Right renal cortex interstitium (tissue), 3 donors: ENCODE measurements at regions not wholly inside any gene's neighbourhood (a gene's known extent, or its start where the extent isn't known, plus 50 kb on each side); places are given as distances from the start of the nearest gene placed in this dataset.

Source experiments
- DNase-seq, 3 donors: peaks; one replicate each; pipeline ENCODE4 v3.0.0-alpha.2; 2013; ENCODE audit warnings: low read depth in 3 of 3, low spot score in 2 of 3

- no peak for DNase-seq
These were observed 140.1 kb upstream of the ASB18 start for GRCh38 chr2:236404346-236404745.

- no peak for DNase-seq
These were observed 141.2 kb upstream of the ASB18 start for GRCh38 chr2:236405357-236405756.

- no peak for DNase-seq
These were observed 143.9 kb upstream of the ASB18 start for GRCh38 chr2:236408090-236408489.

- no peak for DNase-seq
These were observed 144.6 kb upstream of the ASB18 start for GRCh38 chr2:236408786-236409185.

- no peak for DNase-seq
These were observed 151.7 kb upstream of the ASB18 start for GRCh38 chr2:236415684-236416444.

GRCh38 chr2:236417150-236417549, 152.5 kb upstream of the ACKR3 start:
- DNase-seq = peak; percentile 23 to 69 (median 42)

DNA sequence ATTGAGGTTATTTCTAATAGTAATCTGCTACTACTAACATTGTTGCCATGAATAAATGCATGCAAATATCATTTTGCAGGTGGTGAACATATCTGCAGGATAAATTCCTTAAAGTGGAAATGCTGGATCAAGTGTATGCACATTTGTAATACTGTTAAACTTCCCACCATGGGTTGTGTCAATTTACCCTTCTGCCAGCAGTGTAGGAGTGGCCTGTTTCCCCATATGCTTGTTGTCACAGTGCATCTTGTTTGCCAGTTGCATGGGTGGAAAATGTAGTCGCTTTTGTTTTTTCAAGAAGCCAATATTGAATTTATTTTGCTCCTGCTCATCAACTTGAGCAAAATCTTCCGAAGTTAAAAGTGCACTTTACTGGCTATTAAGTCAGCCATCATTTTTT, 139.0 kb upstream of the ACKR3 start:
- no peak for DNase-seq

- no peak for DNase-seq
These were observed 135.0 kb upstream of the ACKR3 start for GRCh38 chr2:236434593-236434992.

GRCh38 chr2:236440110-236440881, 129.3 kb upstream of the ACKR3 start:
- DNase-seq = no peak

GRCh38 chr2:236444187-236444586, 125.4 kb upstream of the ACKR3 start:
- no peak for DNase-seq

GRCh38 chr2:236445678-236446077, 123.9 kb upstream of the ACKR3 start:
- no peak for DNase-seq

DNA sequence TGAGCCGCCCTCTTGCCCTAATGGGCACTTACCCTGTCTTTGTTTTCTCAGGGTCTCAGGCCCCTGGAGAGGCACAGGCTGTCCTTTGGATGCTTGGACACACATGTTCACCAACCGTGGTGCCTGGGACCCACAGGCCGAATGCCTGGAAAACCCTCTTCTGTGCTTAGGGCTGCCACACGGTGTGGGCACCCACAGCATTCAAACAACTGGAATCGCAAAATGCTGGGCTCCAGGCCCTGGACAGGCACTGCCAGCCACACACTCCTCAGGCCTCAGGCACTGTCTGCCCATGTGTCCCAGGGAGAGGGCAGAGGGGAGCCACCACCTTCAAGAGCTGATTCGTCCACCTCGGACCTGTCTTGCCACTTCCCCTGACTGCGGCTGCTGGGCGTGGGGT, 123.1 kb upstream of the ACKR3 start:
- no peak for DNase-seq

DNA sequence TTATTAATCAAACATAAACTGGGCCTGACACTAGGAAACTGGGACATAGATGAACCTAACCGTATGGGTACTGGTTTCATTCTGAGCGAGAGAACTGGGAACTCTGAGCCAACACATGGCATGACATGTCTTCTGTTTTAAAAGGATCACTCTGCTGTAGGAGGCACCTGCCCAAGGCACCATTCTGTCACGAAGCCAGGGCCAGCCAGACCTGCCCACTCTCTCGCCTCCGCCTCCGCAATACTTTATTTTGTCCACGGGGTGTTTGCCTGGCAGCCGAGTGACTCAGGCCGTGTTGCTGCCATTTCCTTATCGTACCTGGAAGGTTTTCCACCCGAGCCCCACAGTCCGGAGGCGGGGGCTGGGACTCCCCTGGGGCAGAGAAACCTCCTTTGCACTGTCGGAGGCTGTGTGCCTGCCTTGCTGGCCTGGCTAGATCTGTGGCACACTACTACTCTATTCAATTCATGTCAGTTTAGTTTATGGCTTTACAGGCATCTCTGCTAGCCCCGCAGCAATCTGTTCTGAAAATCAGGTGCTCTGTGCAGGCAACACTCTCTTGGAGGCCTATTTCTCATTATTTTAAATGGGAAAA, 120.4 kb upstream of the ACKR3 start:
- no peak for DNase-seq

- peak in 1 of 3 donors; percentile 12 for DNase-seq
These were observed 117.4 kb upstream of the ACKR3 start for GRCh38 chr2:236452238-236452637.

DNA sequence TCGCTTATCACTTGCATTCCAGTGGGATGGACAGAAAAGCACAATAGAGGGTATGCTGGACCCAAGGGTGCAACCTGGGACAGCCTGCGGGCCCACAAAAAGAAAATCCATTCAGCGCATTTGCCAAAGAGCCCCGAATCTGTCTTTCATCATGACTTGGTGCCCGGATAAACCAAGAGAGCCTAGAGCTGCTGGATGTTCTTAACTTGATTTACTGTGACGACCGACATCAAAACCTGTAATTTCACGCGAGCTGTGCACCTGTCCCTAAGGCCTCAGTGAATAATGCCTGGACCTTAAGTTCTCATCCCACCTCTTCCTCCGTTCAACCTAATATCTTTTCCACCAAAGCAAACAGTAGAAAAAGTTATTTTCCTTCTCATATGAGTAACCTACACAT, 115.5 kb upstream of the ACKR3 start:
- no peak for DNase-seq

GRCh38 chr2:236459393-236459792, 110.2 kb upstream of the ACKR3 start:
- DNase-seq = no peak

DNA sequence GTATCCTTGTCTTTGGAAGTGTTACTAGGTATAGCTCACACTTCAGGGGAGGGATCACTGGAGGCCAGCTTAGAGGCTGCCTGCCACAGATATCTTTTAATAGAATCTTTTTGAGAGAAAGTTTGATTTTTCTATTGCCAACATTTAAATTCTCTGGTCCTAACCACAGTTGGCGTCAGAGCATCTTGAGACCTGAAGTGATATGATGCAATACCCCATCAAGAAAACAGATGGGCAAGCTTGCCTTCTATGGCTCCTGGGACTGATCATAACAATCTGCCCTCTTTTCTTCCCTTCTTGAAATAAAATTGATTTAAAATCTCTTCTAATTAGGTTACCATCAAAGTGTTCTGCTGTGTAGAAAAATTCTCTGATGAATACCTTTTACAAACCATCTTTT, 105.5 kb upstream of the ACKR3 start:
- no peak for DNase-seq

GRCh38 chr2:236472720-236473495, 96.7 kb upstream of the ACKR3 start:
- DNase-seq = no peak

DNA sequence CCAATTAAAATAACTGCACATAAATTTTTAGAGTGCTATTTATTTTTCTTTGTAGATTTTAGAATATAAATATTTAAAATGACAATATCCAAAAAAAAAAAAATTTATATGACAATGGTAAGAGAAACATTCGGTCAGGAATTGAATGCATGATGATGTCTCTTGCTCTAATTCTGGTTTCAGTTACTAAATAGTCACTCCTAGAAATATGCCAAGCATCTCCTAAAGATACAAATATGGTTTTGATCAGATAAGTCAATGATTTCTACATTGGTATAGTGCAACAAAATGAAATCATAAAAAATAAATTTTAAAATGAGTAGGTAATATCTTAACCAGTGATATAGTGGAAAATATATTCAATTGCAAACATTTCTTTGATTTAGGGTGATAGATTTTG, 95.9 kb upstream of the ACKR3 start:
- no peak for DNase-seq

GRCh38 chr2:236479814-236480213, 89.8 kb upstream of the ACKR3 start:
- no peak for DNase-seq

DNA sequence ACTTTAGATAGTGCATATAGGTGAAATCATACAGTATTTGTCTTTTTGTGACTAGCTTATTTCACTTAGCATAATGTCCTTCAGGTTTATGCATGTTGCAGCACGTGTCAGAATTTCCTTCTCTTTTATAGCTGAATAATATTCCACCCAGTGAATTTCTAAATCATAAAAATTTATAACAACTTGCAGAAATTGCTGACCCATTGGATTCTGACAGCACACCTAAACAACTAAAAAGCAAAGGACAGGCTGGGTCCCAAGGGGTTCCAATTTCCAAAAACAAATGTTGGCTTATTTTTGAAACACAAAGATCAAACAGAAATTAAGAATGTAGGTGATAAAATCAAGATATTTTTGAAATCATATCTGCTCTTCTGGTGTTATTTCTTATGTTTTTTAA, 86.5 kb upstream of the ACKR3 start:
- DNase-seq = no peak
